ENCODE measurements at regions not wholly inside any gene's neighbourhood (a gene's known extent, or its start where the extent isn't known, plus 50 kb on each side); places are given as distances from the start of the nearest gene placed in this dataset.

DNA sequence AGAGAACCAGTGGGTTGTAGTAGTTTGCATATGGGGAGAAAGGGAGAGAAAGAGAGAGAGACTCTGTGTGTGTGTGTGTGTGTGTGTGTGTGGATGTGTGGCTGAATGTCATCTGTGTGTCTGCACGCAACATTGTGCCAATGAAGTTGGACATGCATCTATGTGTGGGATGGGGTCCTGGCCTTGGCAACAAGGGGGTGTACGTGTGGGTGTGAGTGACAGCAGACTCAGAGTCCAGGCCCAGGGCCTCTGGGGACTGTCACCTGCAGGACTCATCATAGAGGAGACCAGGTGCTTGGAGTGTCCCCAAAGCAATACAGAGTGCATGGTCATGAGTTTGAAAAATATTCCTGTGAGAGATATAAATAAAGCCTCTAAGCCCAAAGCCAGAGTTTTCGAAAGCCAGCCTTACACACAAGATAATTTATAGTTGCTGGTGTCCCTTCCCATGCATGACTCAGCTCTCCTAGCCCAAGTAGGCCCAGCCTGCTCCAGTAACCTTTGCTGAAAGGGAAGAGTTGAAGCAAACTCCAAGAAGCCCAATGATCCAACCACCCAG is 59.9 kb downstream of the TNP1 start:
- DNase-seq (ENCODE audit: low spot score) = no peak
- TF ChIP-seq, protein P1, sequence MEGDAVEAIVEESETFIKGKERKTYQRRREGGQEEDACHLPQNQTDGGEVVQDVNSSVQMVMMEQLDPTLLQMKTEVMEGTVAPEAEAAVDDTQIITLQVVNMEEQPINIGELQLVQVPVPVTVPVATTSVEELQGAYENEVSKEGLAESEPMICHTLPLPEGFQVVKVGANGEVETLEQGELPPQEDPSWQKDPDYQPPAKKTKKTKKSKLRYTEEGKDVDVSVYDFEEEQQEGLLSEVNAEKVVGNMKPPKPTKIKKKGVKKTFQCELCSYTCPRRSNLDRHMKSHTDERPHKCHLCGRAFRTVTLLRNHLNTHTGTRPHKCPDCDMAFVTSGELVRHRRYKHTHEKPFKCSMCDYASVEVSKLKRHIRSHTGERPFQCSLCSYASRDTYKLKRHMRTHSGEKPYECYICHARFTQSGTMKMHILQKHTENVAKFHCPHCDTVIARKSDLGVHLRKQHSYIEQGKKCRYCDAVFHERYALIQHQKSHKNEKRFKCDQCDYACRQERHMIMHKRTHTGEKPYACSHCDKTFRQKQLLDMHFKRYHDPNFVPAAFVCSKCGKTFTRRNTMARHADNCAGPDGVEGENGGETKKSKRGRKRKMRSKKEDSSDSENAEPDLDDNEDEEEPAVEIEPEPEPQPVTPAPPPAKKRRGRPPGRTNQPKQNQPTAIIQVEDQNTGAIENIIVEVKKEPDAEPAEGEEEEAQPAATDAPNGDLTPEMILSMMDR (IDR thresholded peaks at IDR 0.05; ENCODE audit: extremely low read depth, missing control alignments) = no peak

DNA sequence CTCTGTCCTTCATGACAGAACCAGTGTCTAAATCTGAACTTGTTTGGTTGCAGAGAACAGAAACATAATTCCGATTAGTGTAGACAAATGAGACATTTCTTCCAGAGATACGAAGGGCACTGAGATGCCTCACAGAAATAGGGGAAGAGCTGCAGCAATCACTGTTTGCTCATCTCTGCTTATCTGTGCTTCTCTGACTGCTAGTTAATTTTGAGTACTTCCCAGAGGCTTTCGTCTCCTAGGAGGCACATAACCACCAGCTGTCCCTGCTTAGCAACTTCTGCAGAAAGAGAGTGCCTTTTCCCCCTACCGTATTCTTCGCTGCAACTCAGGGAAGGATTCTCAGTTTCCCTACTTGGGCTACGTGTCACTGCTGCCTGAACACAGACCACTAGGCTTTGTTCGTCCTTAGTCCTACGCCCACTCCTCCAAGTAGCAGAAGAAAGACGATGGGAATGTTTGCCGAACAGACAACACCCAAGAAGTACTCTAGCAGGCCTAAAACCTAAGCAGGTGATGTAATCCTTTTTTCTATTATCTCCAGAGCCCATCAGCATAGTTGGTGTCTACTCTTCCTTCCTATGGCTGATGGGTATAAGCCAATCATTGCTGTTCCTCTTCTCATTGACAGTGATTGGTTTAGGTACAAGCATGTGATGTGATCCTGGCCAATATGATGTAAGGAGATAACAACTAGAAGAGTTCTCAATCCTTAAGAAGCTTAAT is 63.6 kb downstream of the TNP1 start:
- TF ChIP-seq, protein P1 (IDR thresholded peaks at IDR 0.05; ENCODE audit: extremely low read depth, missing control alignments) = no peak

DNA sequence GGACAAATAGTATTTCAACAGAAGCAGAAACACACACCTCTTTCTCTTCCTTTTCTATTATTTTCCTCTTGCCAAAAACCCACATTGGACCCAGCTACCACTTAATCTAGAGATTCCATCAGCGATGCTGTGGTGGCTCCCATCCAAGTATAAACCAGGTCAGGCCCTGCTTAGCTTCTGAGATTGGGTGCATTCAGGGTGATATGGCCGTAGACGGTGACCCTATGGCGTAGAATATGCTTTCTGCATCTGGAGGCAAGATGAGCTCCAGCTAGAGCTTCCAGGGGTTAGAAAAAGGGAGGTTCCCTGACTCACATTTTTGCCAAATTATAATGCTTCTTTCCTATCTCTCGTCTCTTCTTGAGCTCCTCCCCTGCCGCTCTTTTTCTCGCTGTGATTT is 66.5 kb downstream of the TNP1 start:
- DNase-seq (ENCODE audit: low spot score) = no peak
- TF ChIP-seq, protein P1 (IDR thresholded peaks at IDR 0.05; ENCODE audit: extremely low read depth, missing control alignments) = no peak

More for the DNA sequence above, 63.6 kb downstream of the TNP1 start:
- DNase-seq (ENCODE audit: low spot score) = no peak

DNA sequence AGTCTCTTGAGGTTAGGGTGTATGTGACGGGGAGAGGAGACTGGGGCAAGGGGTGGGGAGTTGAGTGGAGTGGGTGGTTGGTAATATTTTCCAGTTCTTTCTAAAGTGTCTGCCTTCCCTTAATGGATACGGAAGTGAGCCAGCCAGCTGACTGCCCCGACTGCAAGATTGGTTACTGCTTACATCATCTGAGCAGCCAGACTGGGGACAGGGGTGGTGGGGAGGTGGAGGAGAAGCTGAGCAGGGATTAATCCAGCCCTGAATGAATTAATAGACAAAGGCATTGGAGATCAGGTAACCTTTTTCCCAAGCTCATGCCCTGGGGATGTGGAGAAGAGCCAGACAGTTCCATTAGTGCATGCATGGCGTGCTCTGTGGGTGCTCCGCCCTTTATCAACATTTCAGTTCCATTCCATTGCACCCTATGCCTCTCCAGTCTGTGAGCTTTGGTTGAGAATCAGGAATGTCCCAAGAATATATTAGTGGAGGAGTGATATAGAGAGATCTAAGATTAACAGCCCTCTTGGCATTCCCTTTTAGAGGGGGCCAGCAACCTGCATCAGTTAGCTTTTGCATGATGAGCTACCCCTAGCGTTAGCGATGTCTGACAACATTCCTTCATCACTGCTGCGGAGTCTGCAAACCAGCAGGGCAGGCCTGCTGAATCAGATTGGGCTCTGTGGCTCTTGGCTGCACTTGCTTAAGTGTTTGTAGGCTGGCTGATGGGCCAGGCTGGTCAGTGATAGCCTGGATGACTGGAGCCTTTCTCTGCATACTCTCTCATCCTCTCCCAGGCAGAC is 67.4 kb downstream of the TNP1 start:
- TF ChIP-seq, protein P1 (IDR thresholded peaks at IDR 0.05; ENCODE audit: extremely low read depth, missing control alignments) = no peak
- no peak for DNase-seq (ENCODE audit: low spot score)

DNA sequence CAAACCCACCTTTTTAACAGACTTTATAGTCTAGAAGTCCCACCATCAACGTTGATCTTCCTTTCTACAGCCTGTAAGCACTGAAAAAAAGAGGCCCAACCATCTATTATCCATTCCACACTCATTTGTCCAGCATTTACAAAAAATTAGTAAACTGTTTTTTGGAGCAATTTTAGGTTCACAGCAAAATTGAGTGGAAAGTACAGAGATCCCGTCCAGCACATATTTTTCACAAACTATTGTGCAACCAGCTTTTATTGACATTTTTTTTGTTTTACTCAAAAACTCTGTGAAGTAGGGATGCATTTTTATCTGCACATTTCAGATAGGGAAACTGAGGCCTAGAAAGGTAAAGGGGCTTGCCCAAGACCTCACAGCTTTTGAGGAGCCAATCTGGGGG is 68.6 kb downstream of the TNP1 start:
- no peak for DNase-seq (ENCODE audit: low spot score)
- TF ChIP-seq, protein P1 (IDR thresholded peaks at IDR 0.05; ENCODE audit: extremely low read depth, missing control alignments) = no peak

DNA sequence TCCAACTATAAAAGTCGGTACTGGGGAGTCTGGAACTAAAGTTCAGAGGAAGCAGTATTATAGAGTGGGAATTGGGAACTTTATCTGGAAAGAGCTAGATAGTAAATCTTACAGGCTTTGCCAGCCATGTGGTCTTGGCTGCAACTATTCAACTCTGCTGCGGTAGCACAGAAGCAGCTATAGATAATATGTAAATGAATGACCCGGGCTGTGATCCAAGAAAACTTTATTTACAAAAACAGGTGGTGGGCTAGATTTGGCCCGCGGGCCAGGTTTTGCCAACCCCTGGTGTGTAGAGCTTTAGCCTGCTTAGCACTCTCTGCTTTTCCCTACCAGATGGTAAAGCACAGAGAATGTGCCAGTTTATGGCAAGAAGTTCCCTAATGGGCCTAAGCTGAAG is 70.8 kb downstream of the TNP1 start:
- TF ChIP-seq, protein P1 (IDR thresholded peaks at IDR 0.05; ENCODE audit: extremely low read depth, missing control alignments) = no peak
- no peak for DNase-seq (ENCODE audit: low spot score)

Measured in GM20000 (cell line).